GM20431 (cell line): ENCODE measurements at regions not wholly inside any gene's neighbourhood (a gene's known extent, or its start where the extent isn't known, plus 50 kb on each side); places are given as distances from the start of the nearest gene placed in this dataset.
"Not testable (repeated sequence)": the region's sequence is repeated elsewhere in the genome, so short reads cannot be mapped to it uniquely, and the experiment has no call there.

Source experiments
- in situ Hi-C: fragments of 300-500 bp; cut with MseI, MboI; formaldehyde crosslinking; loops from one replicate; pipeline ENCODE4 v1.15.0; 2020; ENCODE audit warnings: low sequenced_read_pairs; ENCODE audit not compliant: unreplicated experiment

DNA sequence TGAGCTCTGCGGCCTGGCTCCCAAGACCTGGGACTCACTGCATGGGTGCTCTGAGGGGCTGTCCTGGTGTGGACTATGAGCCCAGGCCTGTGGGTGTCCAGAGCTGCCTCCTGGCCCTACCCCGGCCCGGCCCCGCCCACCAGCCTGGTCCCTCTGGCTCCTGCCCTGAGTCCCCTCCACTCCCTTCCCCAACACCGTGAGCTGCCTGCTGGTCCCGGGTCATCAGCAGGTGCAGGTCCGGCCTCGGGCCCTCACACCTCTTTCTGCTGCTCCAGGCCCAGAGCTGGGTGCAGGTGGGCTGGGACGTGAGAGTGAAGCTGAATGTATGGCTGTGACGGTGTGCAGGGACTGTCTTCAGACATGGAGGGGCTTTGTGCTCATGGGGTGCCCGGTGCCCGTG lies 193.7 kb downstream of the TMEM121 start:
- in situ Hi-C loops: loop anchor here (25.0 kb wide), 1 partner anchor 217 kb away; no protein-coding TSS in a partner anchor

DNA sequence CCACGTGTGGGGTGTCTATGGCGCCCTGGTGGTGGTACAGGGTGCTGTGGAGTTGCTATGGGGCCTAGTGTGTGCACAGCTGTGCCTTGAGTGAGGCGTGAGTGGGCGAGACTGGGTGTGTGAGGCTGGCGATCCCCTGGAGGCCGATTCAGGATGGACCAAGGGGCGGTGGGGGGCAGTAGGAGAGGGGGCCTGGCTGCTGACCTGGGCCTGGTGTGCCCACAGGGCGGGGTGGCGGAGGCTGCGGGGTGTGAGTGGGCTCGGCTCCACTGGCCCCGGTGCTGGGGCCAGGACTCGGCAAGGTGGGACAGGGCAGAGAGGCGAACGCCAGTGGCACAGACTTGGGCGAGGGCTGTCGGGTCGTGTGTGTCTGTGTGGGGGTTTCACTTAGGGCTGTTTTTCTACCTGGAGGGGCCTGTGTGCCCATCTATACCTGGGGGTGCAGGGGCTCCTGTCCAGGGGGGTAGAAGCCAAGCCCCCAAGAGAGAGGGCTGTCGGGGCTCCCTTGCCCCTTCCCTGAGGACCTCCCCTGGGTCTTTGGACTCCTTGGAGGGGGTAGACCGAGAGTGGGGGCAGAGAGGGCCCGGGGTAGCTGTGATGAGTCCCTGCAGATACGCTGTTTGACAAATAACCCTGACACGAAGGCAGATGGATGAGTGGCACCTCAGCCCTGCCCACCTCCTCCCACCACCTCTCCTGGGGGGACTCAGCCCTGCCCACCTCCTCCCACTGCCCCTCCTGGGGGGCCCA lies 194.6 kb downstream of the TMEM121 start:
- in situ Hi-C loops: loop anchor here (25.0 kb wide), 1 partner anchor 216 kb away; no protein-coding TSS in a partner anchor

GRCh38 chr14:105721602-105721970 lies 195.2 kb downstream of the TMEM121 start:
- in situ Hi-C loops: loop anchor here (25.0 kb wide), 1 partner anchor 216 kb away; no protein-coding TSS in a partner anchor

GRCh38 chr14:105721996-105722709 lies 195.8 kb downstream of the TMEM121 start:
- in situ Hi-C loops: loop anchor here (25.0 kb wide), 1 partner anchor 215 kb away; no protein-coding TSS in a partner anchor

GRCh38 chr14:105723271-105723670 lies 196.9 kb downstream of the TMEM121 start:
- in situ Hi-C loops: loop anchor here (25.0 kb wide), 1 partner anchor 214 kb away; no protein-coding TSS in a partner anchor

GRCh38 chr14:105723776-105724175 lies 197.4 kb downstream of the TMEM121 start:
- in situ Hi-C loops: loop anchor here (25.0 kb wide), 1 partner anchor 214 kb away; no protein-coding TSS in a partner anchor

DNA sequence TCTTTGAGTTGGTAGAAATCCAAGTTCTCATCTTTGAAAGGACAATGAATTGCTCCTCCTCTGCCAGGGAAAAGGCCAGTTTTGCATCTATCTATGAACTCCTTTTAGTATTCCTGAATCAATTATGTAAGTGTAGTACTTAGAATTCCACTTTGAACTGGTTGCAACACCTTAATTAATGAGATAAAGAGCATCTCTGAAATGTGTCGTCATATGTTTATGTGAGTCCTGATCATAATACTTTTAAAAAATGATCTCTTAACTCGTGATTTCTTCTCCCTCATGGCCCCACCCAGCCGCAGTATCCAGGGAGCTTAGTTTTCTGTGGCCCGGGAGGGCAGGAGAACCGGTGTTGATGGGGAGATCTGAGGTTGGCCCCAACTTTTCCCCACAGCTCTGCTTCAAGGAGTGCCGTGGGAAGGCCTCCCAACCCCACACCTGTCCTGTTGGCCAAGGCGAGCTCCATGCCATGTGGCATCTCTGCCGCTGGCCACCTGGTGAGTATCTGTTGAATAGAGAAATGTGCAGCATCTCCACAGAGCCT lies 203.5 kb downstream of the TMEM121 start:
- in situ Hi-C loops: not testable (repeated sequence)

GRCh38 chr14:105730731-105731130 lies 204.3 kb downstream of the TMEM121 start:
- in situ Hi-C loops: not testable (repeated sequence)

DNA sequence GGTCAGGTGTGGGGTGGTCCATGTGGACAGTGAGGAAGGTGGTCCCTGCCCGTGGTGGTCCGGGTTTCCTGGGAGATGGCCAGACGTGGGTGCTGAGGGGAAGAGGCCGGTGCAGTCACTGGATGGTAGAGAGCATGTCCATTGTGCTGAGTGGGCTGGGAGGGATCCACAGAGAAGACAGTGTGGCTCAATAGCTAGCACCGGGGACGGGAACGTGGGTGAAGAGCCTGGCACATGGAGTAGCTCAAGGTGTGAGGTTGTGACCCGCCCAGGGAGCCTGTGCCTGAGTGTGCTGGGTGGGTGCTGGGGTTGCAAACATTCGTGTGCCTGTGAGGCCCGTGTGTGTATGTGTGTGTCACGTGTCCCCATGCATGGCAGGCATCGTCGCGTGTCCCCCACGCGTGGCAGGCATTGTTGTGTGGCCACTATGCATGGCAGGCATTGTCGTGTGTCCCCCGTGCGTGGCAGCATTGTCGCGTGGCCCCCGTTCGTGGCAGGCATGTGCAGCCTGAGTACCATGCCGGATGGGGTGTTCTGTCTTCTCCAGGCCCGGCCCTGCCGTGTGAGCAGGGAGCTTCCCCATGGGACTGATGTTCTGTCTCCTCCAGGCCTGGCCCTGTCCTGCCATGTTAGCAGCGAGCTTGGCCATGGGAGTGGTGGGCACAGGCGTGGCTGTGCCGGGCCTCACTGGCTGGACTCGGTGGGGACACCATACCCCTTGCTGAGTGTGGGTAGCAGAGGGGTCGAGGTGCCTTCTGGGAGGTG lies 205.0 kb downstream of the TMEM121 start:
- in situ Hi-C loops: not testable (repeated sequence)

GRCh38 chr14:105733081-105734065 lies 207.0 kb downstream of the TMEM121 start:
- in situ Hi-C loops: no loop called here

- in situ Hi-C loops: not testable (repeated sequence)
These were observed 207.9 kb downstream of the TMEM121 start for GRCh38 chr14:105734241-105734640.

- in situ Hi-C loops: not testable (repeated sequence)
These were observed 209.9 kb downstream of the TMEM121 start for GRCh38 chr14:105736331-105736730.

DNA sequence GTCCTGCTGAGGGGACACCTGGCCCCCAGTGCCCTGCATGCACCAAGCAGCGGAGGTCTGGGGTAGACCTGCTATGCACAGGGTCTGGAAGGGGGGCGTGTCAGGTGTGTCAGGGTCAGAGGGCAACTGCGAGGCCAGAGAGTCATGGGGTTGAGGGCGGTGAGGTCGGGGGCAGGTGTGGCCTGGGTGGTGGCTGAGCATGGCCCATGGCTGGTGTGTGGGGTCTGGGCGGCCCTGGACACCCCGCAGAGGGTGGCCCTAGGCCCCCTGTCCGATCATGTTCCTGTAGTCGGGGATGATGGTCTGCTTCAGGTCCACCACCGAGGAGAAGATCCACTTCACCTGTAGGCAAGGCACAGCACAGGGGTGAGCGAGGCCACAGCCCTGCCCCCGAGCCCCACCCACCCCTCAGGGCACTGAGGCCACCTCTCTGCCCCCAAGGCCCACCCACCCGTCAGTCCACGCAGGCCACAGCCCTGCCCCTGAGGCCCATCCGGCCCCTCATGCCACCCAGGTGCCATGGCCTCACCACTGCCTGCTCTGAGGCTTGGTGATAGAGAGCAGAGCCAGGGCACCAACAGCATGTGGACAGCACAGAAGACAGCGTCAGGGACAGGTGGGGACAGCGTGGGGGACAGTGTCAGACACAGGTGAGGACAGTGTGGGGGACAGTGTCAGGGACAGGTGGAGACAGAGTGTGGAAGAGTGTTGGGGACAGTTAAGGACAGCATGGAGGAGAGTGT lies 211.3 kb downstream of the TMEM121 start:
- in situ Hi-C loops: no loop called here

DNA sequence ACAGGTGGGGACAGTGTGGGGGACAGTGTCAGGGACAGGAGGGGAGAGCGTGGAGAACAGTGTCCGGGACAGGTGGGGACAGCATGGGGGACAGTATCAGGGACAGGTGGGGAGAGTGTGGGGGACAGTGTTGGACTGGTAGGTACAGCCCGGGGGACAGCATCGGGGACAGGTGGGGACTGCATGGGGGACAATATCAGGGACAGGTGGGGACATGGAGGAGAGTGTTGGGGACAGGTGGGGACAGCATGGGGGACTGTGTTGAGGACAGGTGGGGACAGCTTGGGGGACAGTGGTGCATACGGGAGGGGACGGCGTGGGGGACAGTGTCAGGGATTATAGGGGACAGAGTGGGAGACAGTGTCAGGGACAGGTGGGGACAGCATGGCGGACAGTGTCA lies 212.3 kb downstream of the TMEM121 start:
- in situ Hi-C loops: no loop called here

DNA sequence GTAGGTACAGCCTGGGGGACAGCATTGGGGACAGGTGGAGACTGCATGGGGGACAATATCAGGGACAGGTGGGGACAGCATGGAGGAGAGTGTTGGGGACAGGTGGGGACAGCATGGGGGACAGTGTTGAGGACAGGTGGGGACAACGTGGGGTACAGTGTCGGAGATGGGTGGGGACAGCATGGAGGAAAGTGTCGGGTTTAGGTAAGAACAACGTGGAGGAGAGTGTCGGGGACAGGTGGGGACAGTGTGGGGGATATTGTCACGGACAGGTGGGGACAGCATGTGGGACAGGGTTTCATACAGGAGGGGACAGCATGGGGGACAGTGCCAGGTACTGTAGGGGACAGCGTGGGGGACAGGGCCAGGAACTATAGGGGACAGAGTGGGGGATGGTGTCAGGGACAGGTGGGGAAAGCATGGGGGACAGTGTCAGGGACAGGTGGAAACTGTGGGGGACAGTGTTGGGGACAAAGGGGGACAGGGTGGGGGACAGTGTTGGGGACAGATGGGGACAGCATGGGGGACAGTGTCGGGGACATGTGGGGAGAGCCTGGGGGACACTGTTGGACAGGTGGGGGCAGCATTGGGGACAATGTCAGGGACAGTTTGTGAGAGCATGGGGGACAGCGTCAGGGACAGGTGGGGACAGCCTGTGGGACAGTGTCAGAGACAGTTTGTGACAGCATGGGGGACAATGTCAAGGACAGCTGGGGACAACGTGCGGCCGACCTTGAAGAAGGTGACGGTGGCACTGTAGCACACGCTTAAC lies 213.1 kb downstream of the TMEM121 start:
- in situ Hi-C loops: no loop called here

- in situ Hi-C loops: not testable (repeated sequence)
These were observed 213.9 kb downstream of the TMEM121 start for GRCh38 chr14:105740272-105740671.

- in situ Hi-C loops: not testable (repeated sequence)
These were observed 214.6 kb downstream of the TMEM121 start for GRCh38 chr14:105740961-105741360.
